C1 segment of cervical spinal cord (tissue), 14 donors: ENCODE measurements at regions not wholly inside any gene's neighbourhood (a gene's known extent, or its start where the extent isn't known, plus 50 kb on each side); places are given as distances from the start of the nearest gene placed in this dataset.
"Not testable (repeated sequence)": the region's sequence is repeated elsewhere in the genome, so short reads cannot be mapped to it uniquely, and the experiment has no call there.

Source experiments
- DNase-seq, 14 donors: peaks; one replicate each; lab custom pipeline; 2025; lab: John Stamatoyannopoulos, UW

GRCh38 chr10:11403646-11404045, 207.8 kb downstream of the USP6NL start:
- not testable (repeated sequence) for DNase-seq

DNA sequence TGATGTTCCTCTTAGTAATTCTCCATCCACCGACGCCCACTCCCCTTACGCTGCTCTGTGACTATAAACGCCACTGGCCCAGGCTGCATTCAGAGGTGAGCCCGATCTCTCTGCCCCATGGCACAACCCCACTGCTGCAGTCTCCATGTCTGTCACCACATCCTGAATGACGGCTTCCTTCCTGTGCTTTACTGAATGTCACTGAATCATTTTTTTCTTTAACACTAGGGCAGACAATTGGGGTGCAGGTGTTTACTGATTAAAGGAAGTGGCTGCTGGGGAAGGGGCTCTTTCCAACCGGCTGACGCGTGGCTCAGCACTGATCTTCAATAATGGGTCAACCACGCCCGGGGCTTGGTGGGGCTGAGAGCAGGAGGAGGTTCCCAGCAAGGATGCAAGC, 208.3 kb downstream of the USP6NL start:
- DNase-seq: no peak

DNA sequence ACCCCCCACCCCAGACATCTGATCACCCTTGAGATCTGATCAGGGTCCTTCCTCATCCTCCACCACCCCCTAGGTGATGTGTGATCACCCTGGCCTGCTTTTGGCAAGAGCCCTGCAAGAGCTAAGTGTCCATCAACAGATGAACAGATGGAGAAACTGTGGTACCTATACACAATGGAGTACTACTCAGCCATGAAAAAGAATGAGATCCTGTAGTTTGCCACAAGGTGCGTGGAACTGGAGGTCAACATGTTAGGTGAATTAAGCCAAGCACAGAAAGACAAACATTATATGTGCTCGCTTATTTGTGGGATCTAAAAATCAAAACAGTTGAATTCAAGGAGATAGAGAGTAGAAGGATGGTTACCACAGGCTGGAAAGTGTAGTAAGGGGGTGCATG, 209.1 kb downstream of the USP6NL start:
- DNase-seq: no peak

- no peak for DNase-seq
Measured at GRCh38 chr10:11401264-11402235, 209.9 kb downstream of the USP6NL start.

- peak in 9 of 14 donors; percentile 18 to 67 (median 55) for DNase-seq
Measured at GRCh38 chr10:11397980-11398580, 213.4 kb downstream of the USP6NL start.

GRCh38 chr10:11397077-11397965, 214.1 kb downstream of the USP6NL start:
- DNase-seq: no peak

GRCh38 chr10:11396311-11396955, 215.0 kb downstream of the USP6NL start:
- DNase-seq: no peak

DNA sequence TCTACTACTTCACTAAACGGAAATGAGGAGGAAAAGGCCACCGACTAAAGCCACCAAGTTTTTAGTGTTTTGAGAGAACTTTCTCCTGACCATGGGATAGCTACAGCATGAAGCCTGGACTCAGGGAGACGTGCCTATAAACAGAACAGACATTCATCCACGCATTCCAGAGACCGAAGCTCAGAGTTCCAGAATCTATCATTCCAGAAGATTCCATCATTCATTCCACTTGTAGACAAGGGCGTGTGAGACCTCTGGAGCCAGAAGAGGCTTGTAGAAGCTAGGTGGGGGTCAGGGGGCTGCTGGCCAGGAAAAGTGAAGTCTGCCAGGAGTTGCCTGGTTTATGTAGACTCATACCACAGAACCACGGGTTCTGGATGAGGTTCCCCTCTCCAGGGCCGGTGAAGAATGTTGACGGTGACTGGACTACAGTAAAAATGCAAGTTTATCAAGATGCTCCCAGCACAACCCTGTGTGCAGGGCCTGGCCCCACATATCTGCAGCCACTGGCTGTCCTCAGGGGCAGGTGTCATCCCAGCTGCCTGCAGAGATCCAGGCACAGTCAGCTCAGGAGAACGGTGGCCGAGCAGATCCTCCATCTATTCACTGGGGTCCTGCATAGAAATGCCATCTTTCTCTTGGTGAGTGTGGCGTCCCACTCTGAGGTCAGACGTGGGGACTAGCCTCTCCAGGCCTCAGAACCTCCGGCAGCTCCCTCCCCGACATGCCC, 215.7 kb downstream of the USP6NL start:
- no peak for DNase-seq

GRCh38 chr10:11395161-11395560, 216.3 kb downstream of the USP6NL start:
- no peak for DNase-seq

DNA sequence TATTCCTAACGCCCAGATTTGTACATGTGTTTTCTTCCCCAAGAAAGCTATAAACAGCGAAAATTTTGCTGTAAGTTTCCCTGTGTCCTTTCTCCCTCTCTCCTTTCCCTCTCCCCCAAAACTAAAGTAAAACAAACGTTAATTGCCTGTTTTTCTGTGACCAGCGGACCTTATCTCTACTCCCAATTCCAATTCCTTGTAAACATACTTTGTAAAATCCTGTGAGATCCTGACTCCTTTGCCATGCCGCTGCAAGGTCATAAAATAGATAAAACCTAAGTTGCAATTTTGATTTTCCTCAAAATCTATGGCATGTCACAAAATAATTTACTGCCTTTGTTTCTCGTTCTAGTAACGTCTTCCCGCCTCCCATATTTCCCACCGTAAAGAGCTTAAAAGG, 217.6 kb downstream of the USP6NL start:
- no peak for DNase-seq

DNA sequence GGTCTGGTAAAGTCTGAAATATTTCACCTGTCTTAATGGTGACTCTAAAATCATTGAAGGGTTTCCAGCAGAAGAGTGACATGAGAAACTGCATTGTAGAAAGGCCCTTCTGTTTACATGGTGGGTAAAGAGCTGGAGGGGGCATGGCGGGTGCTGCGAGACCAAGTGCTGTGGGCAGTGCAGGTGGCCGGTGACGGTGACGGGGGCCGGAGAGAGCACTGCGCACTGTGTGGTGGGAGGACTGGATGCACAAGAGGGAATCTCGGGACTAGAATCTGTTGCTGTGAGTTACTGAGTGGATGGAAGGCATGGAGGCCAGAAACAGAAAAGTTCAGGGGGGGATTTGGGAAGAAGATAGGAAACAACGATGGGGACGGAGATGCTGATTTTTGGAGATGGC, 218.7 kb downstream of the USP6NL start:
- DNase-seq: no peak

DNA sequence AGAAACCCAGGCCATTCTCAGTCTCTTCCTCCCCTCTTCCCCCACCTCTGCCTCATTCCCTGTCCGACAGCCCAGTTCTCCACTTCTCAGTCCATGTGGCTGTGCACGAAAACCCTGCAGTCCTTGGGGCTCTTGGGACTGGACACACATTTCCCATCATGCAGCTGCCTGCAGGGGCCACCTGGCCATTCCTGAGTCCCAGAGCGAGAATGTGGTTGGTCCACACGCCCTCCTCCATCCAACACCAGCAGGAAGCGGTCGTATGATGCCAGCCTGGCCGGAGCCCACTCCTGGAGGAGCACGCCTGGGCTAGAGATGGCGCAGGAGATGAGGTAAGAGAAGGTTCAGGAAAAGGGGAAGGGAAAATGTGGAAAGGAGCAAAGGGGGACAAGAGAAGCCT, 222.5 kb downstream of the USP6NL start:
- no peak for DNase-seq

DNA sequence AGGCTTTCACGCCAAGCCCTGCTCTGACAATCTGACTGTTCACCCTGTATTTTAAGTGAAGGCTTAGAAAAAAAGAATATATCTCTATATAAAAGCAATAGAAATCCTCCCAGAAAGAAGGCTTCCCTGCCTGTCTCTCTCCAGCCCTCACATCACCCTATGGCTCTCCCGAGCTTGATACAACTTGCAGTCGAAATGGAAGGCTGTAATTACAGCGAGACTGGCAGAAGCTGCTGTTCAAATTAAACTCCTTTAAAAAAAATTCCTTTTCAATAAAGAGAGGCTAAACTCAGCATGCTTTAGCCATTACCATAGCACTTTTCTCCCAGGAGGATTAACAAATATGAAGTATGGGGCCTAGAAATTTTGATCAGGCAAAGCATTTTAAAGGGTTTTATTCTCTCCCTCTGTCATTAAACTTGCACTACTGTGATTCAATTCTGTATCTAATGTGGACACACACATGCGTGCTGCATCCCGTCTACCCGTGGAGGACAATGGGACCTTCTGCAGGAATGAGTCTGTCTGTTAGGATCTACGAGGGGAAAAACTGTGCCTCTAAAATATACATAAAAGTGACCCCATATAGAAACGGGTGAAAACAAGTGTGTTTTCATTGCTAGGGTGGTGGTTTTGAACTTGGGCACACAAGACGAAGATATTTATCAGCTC, 223.8 kb downstream of the USP6NL start:
- no peak for DNase-seq

DNA sequence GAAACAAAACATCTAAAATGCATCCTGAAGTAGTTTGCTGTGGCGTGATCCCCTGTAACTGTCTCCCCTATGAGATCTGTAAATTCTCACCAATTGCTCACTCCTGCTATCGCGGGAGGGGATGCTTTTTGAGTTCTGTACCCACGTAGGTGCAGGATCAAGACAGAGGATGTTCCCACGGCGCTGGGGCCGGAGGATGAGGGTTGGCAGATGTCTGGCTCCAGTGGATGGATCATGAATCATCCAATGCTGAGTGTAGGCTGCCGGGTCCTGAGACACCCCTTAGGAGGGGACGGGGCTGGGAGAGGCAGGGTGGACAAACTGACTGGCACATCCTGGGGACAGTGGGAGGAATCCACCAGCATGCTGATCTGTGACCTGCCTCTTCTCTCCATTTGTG, 224.4 kb downstream of the USP6NL start:
- DNase-seq: no peak
